ENCODE measurements at regions not wholly inside any gene's neighbourhood (a gene's known extent, or its start where the extent isn't known, plus 50 kb on each side); places are given as distances from the start of the nearest gene placed in this dataset.

GRCh38 chr2:153408710-153409385, 69.7 kb downstream of the RPRM start:
- TF ChIP-seq, protein P1, sequence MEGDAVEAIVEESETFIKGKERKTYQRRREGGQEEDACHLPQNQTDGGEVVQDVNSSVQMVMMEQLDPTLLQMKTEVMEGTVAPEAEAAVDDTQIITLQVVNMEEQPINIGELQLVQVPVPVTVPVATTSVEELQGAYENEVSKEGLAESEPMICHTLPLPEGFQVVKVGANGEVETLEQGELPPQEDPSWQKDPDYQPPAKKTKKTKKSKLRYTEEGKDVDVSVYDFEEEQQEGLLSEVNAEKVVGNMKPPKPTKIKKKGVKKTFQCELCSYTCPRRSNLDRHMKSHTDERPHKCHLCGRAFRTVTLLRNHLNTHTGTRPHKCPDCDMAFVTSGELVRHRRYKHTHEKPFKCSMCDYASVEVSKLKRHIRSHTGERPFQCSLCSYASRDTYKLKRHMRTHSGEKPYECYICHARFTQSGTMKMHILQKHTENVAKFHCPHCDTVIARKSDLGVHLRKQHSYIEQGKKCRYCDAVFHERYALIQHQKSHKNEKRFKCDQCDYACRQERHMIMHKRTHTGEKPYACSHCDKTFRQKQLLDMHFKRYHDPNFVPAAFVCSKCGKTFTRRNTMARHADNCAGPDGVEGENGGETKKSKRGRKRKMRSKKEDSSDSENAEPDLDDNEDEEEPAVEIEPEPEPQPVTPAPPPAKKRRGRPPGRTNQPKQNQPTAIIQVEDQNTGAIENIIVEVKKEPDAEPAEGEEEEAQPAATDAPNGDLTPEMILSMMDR (IDR thresholded peaks at IDR 0.05), result no peak
- TF ChIP-seq EP300 (IDR thresholded peaks at IDR 0.05) (no peak), POLR2A (IDR thresholded peaks at IDR 0.05) (no peak)
